ENCODE measurements at regions not wholly inside any gene's neighbourhood (a gene's known extent, or its start where the extent isn't known, plus 50 kb on each side); places are given as distances from the start of the nearest gene placed in this dataset.

- TF ChIP-seq EZH2phosphoT487 (IDR thresholded peaks at IDR 0.05; ENCODE audit: low read depth) (no peak), CTCF (IDR thresholded peaks at IDR 0.05; ENCODE audit: low read depth, low read length) (peak; percentile 14; the same call in 1 of the 2 replicates)
- Histone ChIP-seq H3K27ac (ENCODE audit: low read length) (no peak overlapping the region), H3K9me3 (ENCODE audit: insufficient read depth, low read length) (no peaks in the 10 kb centered on the region), H3K36me3 (replicated peaks; ENCODE audit: low read depth, low read length) (no peaks in the 10 kb centered on the region), H3K4me2 (ENCODE audit: low read length) (no peak overlapping the region), H3K4me1 (ENCODE audit: low read length) (peaks cover 13% of the 10 kb centered on the region), H4K20me1 (ENCODE audit: insufficient read depth, low read length) (no peaks in the 10 kb centered on the region), H3K79me2 (ENCODE audit: low read length) (no peaks in the 10 kb centered on the region), H3K9ac (ENCODE audit: low read length) (no peak overlapping the region), H3K27me3 (ENCODE audit: low read depth, low read length) (no peaks in the 10 kb centered on the region), H3K4me3 (ENCODE audit: low read length) (no peak overlapping the region), H2AFZ (ENCODE audit: low read depth, low read length) (no peak overlapping the region)
Observed at GRCh38 chr9:93859431-93860215, 95.5 kb downstream of the BARX1 start.

GRCh38 chr9:93857528-93857927, 97.6 kb downstream of the BARX1 start:
- Histone ChIP-seq H2AFZ (ENCODE audit: low read depth, low read length) (no peak overlapping the region), H3K9ac (ENCODE audit: low read length) (no peak overlapping the region), H3K27me3 (ENCODE audit: low read depth, low read length) (no peaks in the 10 kb centered on the region), H3K4me1 (ENCODE audit: low read length) (peaks cover 13% of the 10 kb centered on the region), H3K79me2 (ENCODE audit: low read length) (no peaks in the 10 kb centered on the region), H3K4me3 (ENCODE audit: low read length) (no peak overlapping the region), H3K9me3 (ENCODE audit: insufficient read depth, low read length) (no peaks in the 10 kb centered on the region), H4K20me1 (ENCODE audit: insufficient read depth, low read length) (no peaks in the 10 kb centered on the region), H3K36me3 (replicated peaks; ENCODE audit: low read depth, low read length) (no peaks in the 10 kb centered on the region), H3K27ac (ENCODE audit: low read length) (no peak overlapping the region), H3K4me2 (ENCODE audit: low read length) (no peak overlapping the region)
- no peak for TF ChIP-seq EZH2phosphoT487 (IDR thresholded peaks at IDR 0.05; ENCODE audit: low read depth)
- no peak for TF ChIP-seq CTCF (IDR thresholded peaks at IDR 0.05; ENCODE audit: low read depth, low read length)

GRCh38 chr9:93852728-93853127, 102.4 kb downstream of the BARX1 start:
- no peak overlapping the region for H3K4me3 ChIP-seq (ENCODE audit: low read length)
- H2AFZ ChIP-seq (ENCODE audit: low read depth, low read length) = no peak overlapping the region
- peaks cover 8% of the 10 kb centered on the region for H3K27me3 ChIP-seq (ENCODE audit: low read depth, low read length)
- no peaks in the 10 kb centered on the region for H4K20me1 ChIP-seq (ENCODE audit: insufficient read depth, low read length)
- no peaks in the 10 kb centered on the region for H3K9me3 ChIP-seq (ENCODE audit: insufficient read depth, low read length)
- no peak overlapping the region for H3K9ac ChIP-seq (ENCODE audit: low read length)
- peaks cover 13% of the 10 kb centered on the region for H3K4me1 ChIP-seq (ENCODE audit: low read length)
- H3K27ac ChIP-seq (ENCODE audit: low read length) = no peak overlapping the region
- no peaks in the 10 kb centered on the region for H3K79me2 ChIP-seq (ENCODE audit: low read length)
- no peak overlapping the region for H3K4me2 ChIP-seq (ENCODE audit: low read length)
- no peaks in the 10 kb centered on the region for H3K36me3 ChIP-seq (replicated peaks; ENCODE audit: low read depth, low read length)
- no peak for TF ChIP-seq EZH2phosphoT487 (IDR thresholded peaks at IDR 0.05; ENCODE audit: low read depth)
- no peak for TF ChIP-seq CTCF (IDR thresholded peaks at IDR 0.05; ENCODE audit: low read depth, low read length)

- no peak overlapping the region for H3K9ac ChIP-seq (ENCODE audit: low read length)
- no peaks in the 10 kb centered on the region for H3K79me2 ChIP-seq (ENCODE audit: low read length)
- H3K4me3 ChIP-seq (ENCODE audit: low read length) = no peak overlapping the region
- TF ChIP-seq EZH2phosphoT487 (IDR thresholded peaks at IDR 0.05; ENCODE audit: low read depth) = no peak
- TF ChIP-seq CTCF (IDR thresholded peaks at IDR 0.05; ENCODE audit: low read depth, low read length) = no peak
- no peak overlapping the region for H3K27ac ChIP-seq (ENCODE audit: low read length)
- H3K4me1 ChIP-seq (ENCODE audit: low read length) = no peaks in the 10 kb centered on the region
- no peaks in the 10 kb centered on the region for H4K20me1 ChIP-seq (ENCODE audit: insufficient read depth, low read length)
- H3K27me3 ChIP-seq (ENCODE audit: low read depth, low read length) = peaks cover 8% of the 10 kb centered on the region
- H3K9me3 ChIP-seq (ENCODE audit: insufficient read depth, low read length) = no peaks in the 10 kb centered on the region
- H3K36me3 ChIP-seq (replicated peaks; ENCODE audit: low read depth, low read length) = no peaks in the 10 kb centered on the region
- H3K4me2 ChIP-seq (ENCODE audit: low read length) = no peak overlapping the region
- H2AFZ ChIP-seq (ENCODE audit: low read depth, low read length) = no peak overlapping the region
Observed at GRCh38 chr9:93846349-93846748, 108.8 kb downstream of the BARX1 start.
